ENCODE measurements at regions not wholly inside any gene's neighbourhood (a gene's known extent, or its start where the extent isn't known, plus 50 kb on each side); places are given as distances from the start of the nearest gene placed in this dataset.

GRCh38 chr2:16154061-16154460 lies 213.7 kb downstream of the MYCN start (continued):
- no peak for TF ChIP-seq CHD7 (IDR thresholded peaks at IDR 0.05; ENCODE audit: insufficient replicate concordance, low read length)
- no peak for TF ChIP-seq HDAC6 (IDR thresholded peaks at IDR 0.05; ENCODE audit: low read depth, low read length)
- no peak for TF ChIP-seq CHD2 (IDR thresholded peaks at IDR 0.05; ENCODE audit: low read length)
- no peak for TF ChIP-seq NRF1 (IDR thresholded peaks at IDR 0.05; ENCODE audit: low read depth, low read length)
- no peak for TF ChIP-seq JUN (IDR thresholded peaks at IDR 0.05; ENCODE audit: low read depth, low read length)
- TF ChIP-seq GTF2F1 (IDR thresholded peaks at IDR 0.05; ENCODE audit: borderline replicate concordance, low read depth, low read length), result no peak
- no peak for TF ChIP-seq TEAD4 (IDR thresholded peaks at IDR 0.05; ENCODE audit: low read depth, low read length)

Data from H1 (cell line).